ENCODE measurements at regions not wholly inside any gene's neighbourhood (a gene's known extent, or its start where the extent isn't known, plus 50 kb on each side); places are given as distances from the start of the nearest gene placed in this dataset.

DNA sequence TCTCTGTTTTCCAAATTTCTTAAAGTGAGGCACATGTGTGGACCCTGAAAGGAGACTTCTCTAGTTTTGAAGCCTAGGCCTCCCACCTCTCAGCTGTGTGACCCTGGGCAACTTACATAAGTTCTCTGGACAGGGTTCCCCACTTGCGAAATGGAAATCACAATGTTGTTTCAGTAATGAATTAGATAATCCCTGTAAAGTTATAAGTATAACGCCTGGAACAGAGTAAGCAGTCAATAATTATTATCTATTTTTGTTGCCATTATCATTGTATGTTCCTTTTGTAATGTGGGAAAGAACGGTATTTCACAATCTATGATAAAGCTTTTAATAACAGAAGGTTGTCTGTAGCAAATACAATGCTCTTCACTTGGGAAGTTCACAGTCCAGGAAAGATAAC lies 437.3 kb upstream of the ZNF507 start:
- Histone ChIP-seq H3K27me3 (ENCODE audit: control insufficient read depth in 4 of 4, insufficient read depth in 4 of 4, low read length in 3 of 4) (no peaks in the 10 kb centered on the region), H3K4me1 (ENCODE audit: control insufficient read depth in 4 of 4, insufficient read depth in 4 of 4, low read length in 3 of 4) (no peaks in the 10 kb centered on the region), H3K9ac (ENCODE audit: low read depth in 1 of 2, low read length in 2 of 2) (no peak overlapping the region), H3K27ac (ENCODE audit: low read depth in 1 of 2, low read length in 2 of 2) (no peak overlapping the region), H3K36me3 (ENCODE audit: control insufficient read depth in 4 of 4, insufficient read depth in 3 of 4, low read depth in 1 of 4, low read length in 3 of 4) (no peaks in the 10 kb centered on the region), H3K9me3 (ENCODE audit: control insufficient read depth in 4 of 4, low read length in 3 of 4) (peaks cover 0 to 3% (median 0%) of the 10 kb centered on the region in 4 donors), H3K4me3 (ENCODE audit: low read depth in 1 of 3, low read length in 3 of 3) (no peak overlapping the region)
- TF ChIP-seq HNF4G (IDR thresholded peaks at IDR 0.05) (no peak), GABPA (IDR thresholded peaks at IDR 0.05 in 1 of 2, conservative IDR thresholded peaks at IDR 0.05 in 1 of 2) (no peak), FOXA2 (IDR thresholded peaks at IDR 0.05) (no peak), RXRA (IDR thresholded peaks at IDR 0.05) (no peak), YY1 (IDR thresholded peaks at IDR 0.05) (no peak), NR2F2 (IDR thresholded peaks at IDR 0.05) (no peak)
- TF ChIP-seq, protein P1, sequence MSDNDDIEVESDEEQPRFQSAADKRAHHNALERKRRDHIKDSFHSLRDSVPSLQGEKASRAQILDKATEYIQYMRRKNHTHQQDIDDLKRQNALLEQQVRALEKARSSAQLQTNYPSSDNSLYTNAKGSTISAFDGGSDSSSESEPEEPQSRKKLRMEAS (IDR thresholded peaks at IDR 0.05) = no peak
- DNase-seq (ENCODE audit: low spot score) = no peak
- WGBS = 58% methylated on average over 3 of the region's 3 CpGs

DNA sequence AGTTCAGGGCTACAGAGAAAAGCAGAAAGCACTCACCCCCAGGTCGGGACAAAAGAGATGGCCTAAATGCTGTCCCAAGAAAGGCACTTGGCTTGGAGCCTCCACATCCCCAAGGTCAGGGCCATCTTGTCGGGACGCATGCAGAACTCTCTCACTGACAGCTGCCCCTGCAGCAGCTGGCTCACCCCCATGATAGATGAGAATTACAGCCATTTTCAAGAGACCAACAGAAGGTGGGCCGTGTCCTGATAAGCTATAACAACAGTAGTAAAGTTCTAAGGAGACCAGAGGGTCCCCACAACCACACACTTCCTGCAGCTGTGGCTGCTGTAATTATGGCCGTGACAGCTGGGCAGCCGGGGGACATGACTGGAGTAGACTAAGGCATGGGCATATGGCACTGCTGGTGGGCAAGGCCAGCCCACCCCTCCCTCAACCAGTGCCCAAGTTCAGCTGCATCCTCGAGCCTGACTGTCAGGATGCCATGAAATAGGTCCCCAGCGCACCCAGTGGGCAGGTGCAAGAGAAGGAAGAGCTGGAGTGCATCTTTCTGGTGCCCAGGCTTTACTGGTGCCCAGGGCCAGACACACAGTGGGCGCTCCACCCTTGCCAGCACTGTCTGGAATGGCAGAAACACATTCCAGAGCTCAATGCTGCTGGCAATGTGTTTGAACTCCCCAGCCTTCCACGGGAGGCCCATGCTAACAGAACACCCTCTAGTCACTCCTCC lies 436.7 kb upstream of the ZNF507 start:
- H3K9me3 ChIP-seq (ENCODE audit: control insufficient read depth in 4 of 4, low read length in 3 of 4) = peaks cover 0 to 3% (median 0%) of the 10 kb centered on the region in 4 donors
- H3K4me3 ChIP-seq (ENCODE audit: low read depth in 1 of 3, low read length in 3 of 3) = no peak overlapping the region
- no peaks in the 10 kb centered on the region for H3K4me1 ChIP-seq (ENCODE audit: control insufficient read depth in 4 of 4, insufficient read depth in 4 of 4, low read length in 3 of 4)
- no peaks in the 10 kb centered on the region for H3K27me3 ChIP-seq (ENCODE audit: control insufficient read depth in 4 of 4, insufficient read depth in 4 of 4, low read length in 3 of 4)
- H3K9ac ChIP-seq (ENCODE audit: low read depth in 1 of 2, low read length in 2 of 2) = no peak overlapping the region
- 66% methylated on average over 10 of the region's 10 CpGs for WGBS
- TF ChIP-seq NR2F2 (IDR thresholded peaks at IDR 0.05) = no peak
- TF ChIP-seq, protein P2, sequence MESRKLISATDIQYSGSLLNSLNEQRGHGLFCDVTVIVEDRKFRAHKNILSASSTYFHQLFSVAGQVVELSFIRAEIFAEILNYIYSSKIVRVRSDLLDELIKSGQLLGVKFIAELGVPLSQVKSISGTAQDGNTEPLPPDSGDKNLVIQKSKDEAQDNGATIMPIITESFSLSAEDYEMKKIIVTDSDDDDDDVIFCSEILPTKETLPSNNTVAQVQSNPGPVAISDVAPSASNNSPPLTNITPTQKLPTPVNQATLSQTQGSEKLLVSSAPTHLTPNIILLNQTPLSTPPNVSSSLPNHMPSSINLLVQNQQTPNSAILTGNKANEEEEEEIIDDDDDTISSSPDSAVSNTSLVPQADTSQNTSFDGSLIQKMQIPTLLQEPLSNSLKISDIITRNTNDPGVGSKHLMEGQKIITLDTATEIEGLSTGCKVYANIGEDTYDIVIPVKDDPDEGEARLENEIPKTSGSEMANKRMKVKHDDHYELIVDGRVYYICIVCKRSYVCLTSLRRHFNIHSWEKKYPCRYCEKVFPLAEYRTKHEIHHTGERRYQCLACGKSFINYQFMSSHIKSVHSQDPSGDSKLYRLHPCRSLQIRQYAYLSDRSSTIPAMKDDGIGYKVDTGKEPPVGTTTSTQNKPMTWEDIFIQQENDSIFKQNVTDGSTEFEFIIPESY (IDR thresholded peaks at IDR 0.05) = no peak
- TF ChIP-seq, protein P3, sequence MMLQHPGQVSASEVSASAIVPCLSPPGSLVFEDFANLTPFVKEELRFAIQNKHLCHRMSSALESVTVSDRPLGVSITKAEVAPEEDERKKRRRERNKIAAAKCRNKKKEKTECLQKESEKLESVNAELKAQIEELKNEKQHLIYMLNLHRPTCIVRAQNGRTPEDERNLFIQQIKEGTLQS (IDR thresholded peaks at IDR 0.05) = no peak
- H3K36me3 ChIP-seq (ENCODE audit: control insufficient read depth in 4 of 4, insufficient read depth in 3 of 4, low read depth in 1 of 4, low read length in 3 of 4) = no peaks in the 10 kb centered on the region
- DNase-seq (ENCODE audit: low spot score) = no peak
- H3K27ac ChIP-seq (ENCODE audit: low read depth in 1 of 2, low read length in 2 of 2) = no peak overlapping the region

DNA sequence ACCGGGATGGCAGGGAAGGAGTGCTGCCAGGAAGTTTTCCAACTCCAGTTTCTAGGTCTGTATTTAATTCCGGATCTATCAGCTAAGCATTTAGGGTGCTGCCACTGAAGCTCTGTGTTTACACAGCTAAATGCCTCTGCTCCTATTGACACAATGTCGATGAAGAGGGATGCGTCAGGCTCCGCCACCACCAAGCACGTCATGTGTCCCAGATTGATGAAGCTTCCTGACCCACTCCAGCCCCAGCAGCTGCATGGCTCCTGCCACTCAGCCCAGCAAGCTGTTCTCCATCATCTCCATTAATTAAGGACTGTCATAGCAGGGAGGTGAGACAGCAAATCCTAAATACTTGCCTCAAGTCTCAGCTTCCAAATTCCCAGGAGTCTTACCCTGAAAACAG lies 435.2 kb upstream of the ZNF507 start:
- DNase-seq (ENCODE audit: low spot score) = no peak
- 48% methylated on average over 6 of the region's 6 CpGs for WGBS
- H3K4me1 ChIP-seq (ENCODE audit: control insufficient read depth in 4 of 4, insufficient read depth in 4 of 4, low read length in 3 of 4) = no peaks in the 10 kb centered on the region
- no peak overlapping the region for H3K4me3 ChIP-seq (ENCODE audit: low read depth in 1 of 3, low read length in 3 of 3)
- H3K36me3 ChIP-seq (ENCODE audit: control insufficient read depth in 4 of 4, insufficient read depth in 3 of 4, low read depth in 1 of 4, low read length in 3 of 4) = no peaks in the 10 kb centered on the region
- H3K9me3 ChIP-seq (ENCODE audit: control insufficient read depth in 4 of 4, low read length in 3 of 4) = no peaks in the 10 kb centered on the region
- TF ChIP-seq GABPA (IDR thresholded peaks at IDR 0.05 in 1 of 2, conservative IDR thresholded peaks at IDR 0.05 in 1 of 2) (no peak), HNF4G (IDR thresholded peaks at IDR 0.05) (no peak), FOXA1 (IDR thresholded peaks at IDR 0.05) (no peak), RAD21 (IDR thresholded peaks at IDR 0.05) (no peak), NR2F2 (IDR thresholded peaks at IDR 0.05) (no peak), RXRA (IDR thresholded peaks at IDR 0.05) (no peak), HNF4A (conservative IDR thresholded peaks at IDR 0.05) (no peak), YY1 (IDR thresholded peaks at IDR 0.05) (no peak), JUND (IDR thresholded peaks at IDR 0.05) (no peak)
- TF ChIP-seq, protein P1 (IDR thresholded peaks at IDR 0.05) = no peak
- TF ChIP-seq, protein P4, sequence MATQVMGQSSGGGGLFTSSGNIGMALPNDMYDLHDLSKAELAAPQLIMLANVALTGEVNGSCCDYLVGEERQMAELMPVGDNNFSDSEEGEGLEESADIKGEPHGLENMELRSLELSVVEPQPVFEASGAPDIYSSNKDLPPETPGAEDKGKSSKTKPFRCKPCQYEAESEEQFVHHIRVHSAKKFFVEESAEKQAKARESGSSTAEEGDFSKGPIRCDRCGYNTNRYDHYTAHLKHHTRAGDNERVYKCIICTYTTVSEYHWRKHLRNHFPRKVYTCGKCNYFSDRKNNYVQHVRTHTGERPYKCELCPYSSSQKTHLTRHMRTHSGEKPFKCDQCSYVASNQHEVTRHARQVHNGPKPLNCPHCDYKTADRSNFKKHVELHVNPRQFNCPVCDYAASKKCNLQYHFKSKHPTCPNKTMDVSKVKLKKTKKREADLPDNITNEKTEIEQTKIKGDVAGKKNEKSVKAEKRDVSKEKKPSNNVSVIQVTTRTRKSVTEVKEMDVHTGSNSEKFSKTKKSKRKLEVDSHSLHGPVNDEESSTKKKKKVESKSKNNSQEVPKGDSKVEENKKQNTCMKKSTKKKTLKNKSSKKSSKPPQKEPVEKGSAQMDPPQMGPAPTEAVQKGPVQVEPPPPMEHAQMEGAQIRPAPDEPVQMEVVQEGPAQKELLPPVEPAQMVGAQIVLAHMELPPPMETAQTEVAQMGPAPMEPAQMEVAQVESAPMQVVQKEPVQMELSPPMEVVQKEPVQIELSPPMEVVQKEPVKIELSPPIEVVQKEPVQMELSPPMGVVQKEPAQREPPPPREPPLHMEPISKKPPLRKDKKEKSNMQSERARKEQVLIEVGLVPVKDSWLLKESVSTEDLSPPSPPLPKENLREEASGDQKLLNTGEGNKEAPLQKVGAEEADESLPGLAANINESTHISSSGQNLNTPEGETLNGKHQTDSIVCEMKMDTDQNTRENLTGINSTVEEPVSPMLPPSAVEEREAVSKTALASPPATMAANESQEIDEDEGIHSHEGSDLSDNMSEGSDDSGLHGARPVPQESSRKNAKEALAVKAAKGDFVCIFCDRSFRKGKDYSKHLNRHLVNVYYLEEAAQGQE (IDR thresholded peaks at IDR 0.05) = no peak
- TF ChIP-seq, protein P2 (IDR thresholded peaks at IDR 0.05) = no peak
- TF ChIP-seq, protein P3 (IDR thresholded peaks at IDR 0.05) = no peak
- H3K27me3 ChIP-seq (ENCODE audit: control insufficient read depth in 4 of 4, insufficient read depth in 4 of 4, low read length in 3 of 4) = no peaks in the 10 kb centered on the region
- no peak overlapping the region for H3K9ac ChIP-seq (ENCODE audit: low read depth in 1 of 2, low read length in 2 of 2)
- H3K27ac ChIP-seq (ENCODE audit: low read depth in 1 of 2, low read length in 2 of 2) = no peak overlapping the region
